WTC11 (cell line): ENCODE measurements at regions not wholly inside any gene's neighbourhood (a gene's known extent, or its start where the extent isn't known, plus 50 kb on each side); places are given as distances from the start of the nearest gene placed in this dataset.

ENCODE experiments used
- ATF2 ChIP-seq: sonication (generic); formaldehyde crosslinking; IDR thresholded peaks from 2 replicates; pipeline ENCODE4 v1.8.1; 2022; ENCODE audit warnings: low read depth, missing genetic modification reagents, borderline replicate concordance
- ATF3 ChIP-seq: sonication (generic); formaldehyde crosslinking; conservative IDR thresholded peaks from 2 replicates; pipeline ENCODE4 v1.8.1; 2022; ENCODE audit warnings: mild to moderate bottlenecking, missing genetic modification reagents
- CTCF ChIP-seq: fragments of 200-600 bp; IDR thresholded peaks from 2 replicates; pipeline ENCODE4 v1.8.0; 2022; ENCODE audit warnings: antibody characterized with exemption
- E2F1 ChIP-seq: sonication (generic); formaldehyde crosslinking; IDR thresholded peaks from 2 replicates; pipeline ENCODE4 v1.8.0; 2022; ENCODE audit warnings: mild to moderate bottlenecking, missing genetic modification reagents
- ETV6 ChIP-seq: sonication (generic); formaldehyde crosslinking; IDR thresholded peaks from 2 replicates; pipeline ENCODE4 v1.8.1; 2022; ENCODE audit warnings: mild to moderate bottlenecking, missing genetic modification reagents
- FOXP1 ChIP-seq: sonication (generic); formaldehyde crosslinking; IDR thresholded peaks from 2 replicates; pipeline ENCODE4 v1.8.0; 2022; ENCODE audit warnings: missing genetic modification reagents, mild to moderate bottlenecking, moderate library complexity, borderline replicate concordance
- GTF2I ChIP-seq: fragments of 250-450 bp; sonication (Bioruptor Pico); conservative IDR thresholded peaks from 2 replicates; pipeline ENCODE4 v1.4.0; 2021; ENCODE audit warnings: mild to moderate bottlenecking
- JUN ChIP-seq: sonication (generic); formaldehyde crosslinking; IDR thresholded peaks from 2 replicates; pipeline ENCODE4 v1.8.0; 2023; ENCODE audit warnings: mild to moderate bottlenecking, missing genetic modification reagents
- RELA ChIP-seq: sonication (generic); formaldehyde crosslinking; IDR thresholded peaks from 2 replicates; pipeline ENCODE4 v1.8.1; 2022; ENCODE audit warnings: missing genetic modification reagents, mild to moderate bottlenecking, borderline replicate concordance
- SP1 ChIP-seq: sonication (generic); formaldehyde crosslinking; conservative IDR thresholded peaks from 2 replicates; pipeline ENCODE4 v1.8.1; 2022; ENCODE audit warnings: missing genetic modification reagents
- TCF7 ChIP-seq: sonication (generic); formaldehyde crosslinking; IDR thresholded peaks from 2 replicates; pipeline ENCODE4 v1.8.0; 2022; ENCODE audit warnings: mild to moderate bottlenecking, low read depth, missing genetic modification reagents, moderate library complexity
- TP53 ChIP-seq: sonication (generic); formaldehyde crosslinking; IDR thresholded peaks from 2 replicates; pipeline ENCODE4 v1.8.1; 2023; ENCODE audit warnings: mild to moderate bottlenecking, missing genetic modification reagents
- TF ChIP-seq, protein P1 (sequence below): sonication (generic); formaldehyde crosslinking; IDR thresholded peaks from 2 replicates; pipeline ENCODE4 v1.8.0; 2022; ENCODE audit warnings: mild to moderate bottlenecking, missing genetic modification reagents

DNA sequence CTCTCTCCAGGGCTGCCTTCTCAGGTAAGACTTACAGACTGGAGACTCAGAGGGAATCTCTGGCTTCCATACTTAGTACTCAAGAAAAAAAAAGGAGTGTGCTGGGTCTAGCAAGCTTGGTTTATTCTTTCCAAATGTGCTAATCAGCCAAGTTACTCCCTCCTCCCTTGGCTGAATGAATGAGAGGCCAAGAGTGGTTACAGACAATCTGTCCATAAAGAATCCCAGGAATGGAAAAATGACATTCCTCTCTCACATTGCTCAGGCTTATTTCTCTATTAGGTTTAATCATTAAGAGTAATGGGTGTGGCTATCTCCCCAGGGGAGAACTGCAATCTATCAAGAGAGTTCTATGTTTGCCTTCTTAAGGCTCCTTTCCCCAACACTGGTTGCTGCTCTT lies 547.3 kb upstream of the PLXNA2 start:
- TF ChIP-seq ATF2 (CRISPR knock-in tag) (no peak), JUN (no peak), CTCF (no peak), ATF3 (CRISPR knock-in tag) (no peak), TCF7 (no peak), GTF2I (CRISPR knock-in tag) (no peak), ETV6 (CRISPR knock-in tag) (no peak), RELA (CRISPR knock-in tag) (no peak), TP53 (CRISPR knock-in tag) (no peak), E2F1 (CRISPR knock-in tag) (no peak), SP1 (no peak), FOXP1 (CRISPR knock-in tag) (no peak)
- TF ChIP-seq, protein P1, sequence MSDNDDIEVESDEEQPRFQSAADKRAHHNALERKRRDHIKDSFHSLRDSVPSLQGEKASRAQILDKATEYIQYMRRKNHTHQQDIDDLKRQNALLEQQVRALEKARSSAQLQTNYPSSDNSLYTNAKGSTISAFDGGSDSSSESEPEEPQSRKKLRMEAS (CRISPR knock-in tag): no peak
